ENCODE measurements at regions not wholly inside any gene's neighbourhood (a gene's known extent, or its start where the extent isn't known, plus 50 kb on each side); places are given as distances from the start of the nearest gene placed in this dataset.

GRCh38 chr3:124530916-124531315 lies 199.3 kb upstream of the UMPS start (continued):
- TF ChIP-seq CHD7 (IDR thresholded peaks at IDR 0.05; ENCODE audit: insufficient replicate concordance, low read length) (no peak), TAF1 (IDR thresholded peaks at IDR 0.05; ENCODE audit: low read depth, low read length) (no peak), ATF3 (IDR thresholded peaks at IDR 0.05; ENCODE audit: insufficient read depth, low read depth, low read length) (no peak)
